Prostate gland (tissue), 2 donors: ENCODE measurements at regions not wholly inside any gene's neighbourhood (a gene's known extent, or its start where the extent isn't known, plus 50 kb on each side); places are given as distances from the start of the nearest gene placed in this dataset.

Experiments
- DNase-seq: peaks from one replicate; pipeline ENCODE4 v3.0.0-alpha.2; 2019; ENCODE audit warnings: low spot score
- H3K27ac ChIP-seq, 2 donors: fragments of 200-600 bp; sonication (generic); 2 replicates each; pipeline ENCODE4 v1.5.1; 2017 to 2019
- H3K27me3 ChIP-seq: fragments of 200-600 bp; sonication (generic); replicated peaks from 2 replicates; pipeline ENCODE4 v1.5.1; 2019; ENCODE audit not compliant: insufficient read depth
- H3K36me3 ChIP-seq, 2 donors: fragments of 200-600 bp; sonication (generic); 1 replicate in 1 of 2; 2 replicates in 1 of 2; pipeline versions ENCODE4 v1.5.1 to v1.8.1; 2017 to 2019
- H3K4me1 ChIP-seq: fragments of 200-600 bp; sonication (generic); replicated peaks from 2 replicates; pipeline ENCODE4 v1.5.1; 2019
- H3K4me3 ChIP-seq, 2 donors: fragments of 200-600 bp; sonication (generic); 2 replicates each; pipeline ENCODE4 v1.5.1; 2017 to 2019
- H3K9me3 ChIP-seq: fragments of 200-600 bp; sonication (generic); 2 replicates; pipeline ENCODE4 v1.5.1; 2017
- POLR2A ChIP-seq: fragments of 450-650 bp; IDR thresholded peaks from one replicate; pipeline ENCODE4 v1.6.1; 2016; ENCODE audit warnings: antibody characterized with exemption, mild to moderate bottlenecking
- POLR2AphosphoS5 ChIP-seq: sonication (generic); formaldehyde crosslinking; IDR thresholded peaks from one replicate; pipeline ENCODE4 v1.6.1; 2017; ENCODE audit warnings: antibody characterized with exemption
- WGBS: methylation state at CpG from one replicate; pipeline ENCODE4 v1.1.5; 2018; 5-methylcytosine and 5-hydroxymethylcytosine counted together
- intact Hi-C: fragments of 100-400 bp; cut with DNase I; formaldehyde crosslinking; loops from one replicate; pipeline ENCODE4 v1.14.2; 2022
- TF ChIP-seq, protein P1 (sequence below), 4 experiments: fragments of 200-600 bp in 2 of 4; fragments of 450-650 bp in 2 of 4; sonication (generic) in 2 of 4; IDR thresholded peaks; 1 replicate in 3 of 4; 2 replicates in 1 of 4; pipeline ENCODE4 v1.5.1; 2016 to 2019; ENCODE audit warnings: antibody characterized with exemption in 4 of 4, mild to moderate bottlenecking in 2 of 4, moderate library complexity in 2 of 4

DNA sequence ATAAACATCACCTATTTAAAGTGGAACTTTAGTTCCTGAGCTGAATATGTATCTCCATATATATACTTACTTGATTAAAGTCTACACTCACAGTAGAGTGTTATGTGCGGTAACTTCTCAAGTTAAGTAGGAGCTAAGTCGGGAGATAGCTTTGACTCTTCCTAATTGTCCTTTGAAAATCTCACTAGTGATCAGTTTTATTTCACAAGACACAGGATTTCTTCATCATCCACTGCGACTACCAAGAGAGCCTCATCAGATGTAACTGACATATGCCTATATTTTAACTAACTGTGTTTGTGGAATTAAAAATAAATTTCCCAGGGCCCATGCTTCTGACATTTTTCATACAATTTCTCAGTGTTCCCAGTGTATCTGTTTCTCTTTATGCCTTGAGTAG, 1664.0 kb downstream of the EFNB2 start:
- Histone ChIP-seq H3K27me3 (no peaks in the 10 kb centered on the region), H3K27ac (no peak overlapping the region), H3K36me3 (no peaks in the 10 kb centered on the region), H3K4me1 (no peaks in the 10 kb centered on the region), H3K4me3 (no peak overlapping the region), H3K9me3 (no peaks in the 10 kb centered on the region)
- 88% methylated on average over 3 of the region's 3 CpGs for WGBS
- TF ChIP-seq, protein P1, sequence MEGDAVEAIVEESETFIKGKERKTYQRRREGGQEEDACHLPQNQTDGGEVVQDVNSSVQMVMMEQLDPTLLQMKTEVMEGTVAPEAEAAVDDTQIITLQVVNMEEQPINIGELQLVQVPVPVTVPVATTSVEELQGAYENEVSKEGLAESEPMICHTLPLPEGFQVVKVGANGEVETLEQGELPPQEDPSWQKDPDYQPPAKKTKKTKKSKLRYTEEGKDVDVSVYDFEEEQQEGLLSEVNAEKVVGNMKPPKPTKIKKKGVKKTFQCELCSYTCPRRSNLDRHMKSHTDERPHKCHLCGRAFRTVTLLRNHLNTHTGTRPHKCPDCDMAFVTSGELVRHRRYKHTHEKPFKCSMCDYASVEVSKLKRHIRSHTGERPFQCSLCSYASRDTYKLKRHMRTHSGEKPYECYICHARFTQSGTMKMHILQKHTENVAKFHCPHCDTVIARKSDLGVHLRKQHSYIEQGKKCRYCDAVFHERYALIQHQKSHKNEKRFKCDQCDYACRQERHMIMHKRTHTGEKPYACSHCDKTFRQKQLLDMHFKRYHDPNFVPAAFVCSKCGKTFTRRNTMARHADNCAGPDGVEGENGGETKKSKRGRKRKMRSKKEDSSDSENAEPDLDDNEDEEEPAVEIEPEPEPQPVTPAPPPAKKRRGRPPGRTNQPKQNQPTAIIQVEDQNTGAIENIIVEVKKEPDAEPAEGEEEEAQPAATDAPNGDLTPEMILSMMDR (IDR thresholded peaks at IDR 0.05): no peak
- no peak for TF ChIP-seq POLR2A
- no peak for TF ChIP-seq POLR2AphosphoS5
- DNase-seq: no peak
- intact Hi-C loops: no loop called here

DNA sequence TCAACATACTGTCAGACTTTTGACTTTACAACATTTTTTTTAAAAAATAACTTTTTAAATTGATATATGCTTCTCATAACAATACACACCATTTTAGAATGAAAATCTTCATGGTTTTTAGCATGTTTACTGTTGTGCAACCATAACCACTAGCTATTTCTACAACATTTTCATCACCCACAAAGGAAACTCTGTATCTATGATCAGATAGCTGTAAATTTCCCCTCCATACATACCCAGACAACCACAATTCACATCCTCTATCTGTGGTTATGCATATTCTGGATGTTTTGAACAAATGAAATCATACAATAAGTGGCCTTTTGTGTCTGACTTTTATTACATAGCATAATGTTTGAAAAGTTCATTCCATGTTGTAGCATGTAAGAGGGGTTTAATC, 1666.0 kb downstream of the EFNB2 start:
- Histone ChIP-seq H3K36me3 (no peaks in the 10 kb centered on the region), H3K4me3 (no peak overlapping the region), H3K4me1 (no peaks in the 10 kb centered on the region), H3K9me3 (no peaks in the 10 kb centered on the region), H3K27ac (no peak overlapping the region), H3K27me3 (no peaks in the 10 kb centered on the region)
- no peak for DNase-seq
- TF ChIP-seq POLR2AphosphoS5 (no peak), POLR2A (no peak)
- TF ChIP-seq, protein P1 (IDR thresholded peaks at IDR 0.05): no peak
- intact Hi-C loops: no loop called here

DNA sequence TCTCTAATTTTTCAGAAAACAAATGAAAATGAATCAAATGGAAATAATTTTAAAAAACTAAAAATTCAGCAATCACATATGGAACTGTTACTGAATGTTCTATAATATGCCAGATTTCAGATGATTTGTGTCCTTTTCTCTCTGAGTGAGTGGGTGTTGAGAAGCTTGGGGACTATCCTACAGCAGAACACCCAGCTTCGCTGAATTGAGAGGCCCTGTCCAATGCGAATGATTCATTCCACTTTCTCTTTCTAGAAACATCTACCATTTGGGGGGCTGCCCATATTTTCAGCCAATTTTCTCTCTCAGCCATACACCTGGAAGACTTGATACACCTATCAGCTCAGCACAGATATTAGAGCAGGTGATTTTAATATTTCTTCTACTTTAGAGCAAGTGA, 1666.7 kb downstream of the EFNB2 start:
- Histone ChIP-seq H3K4me3 (no peak overlapping the region), H3K27ac (no peak overlapping the region), H3K4me1 (no peaks in the 10 kb centered on the region), H3K36me3 (no peaks in the 10 kb centered on the region), H3K9me3 (no peaks in the 10 kb centered on the region), H3K27me3 (no peaks in the 10 kb centered on the region)
- no peak for TF ChIP-seq POLR2AphosphoS5
- no peak for TF ChIP-seq POLR2A
- TF ChIP-seq, protein P1 (IDR thresholded peaks at IDR 0.05): no peak
- WGBS: 77% methylated on average over 2 of the region's 2 CpGs
- intact Hi-C loops: no loop called here
- no peak for DNase-seq

DNA sequence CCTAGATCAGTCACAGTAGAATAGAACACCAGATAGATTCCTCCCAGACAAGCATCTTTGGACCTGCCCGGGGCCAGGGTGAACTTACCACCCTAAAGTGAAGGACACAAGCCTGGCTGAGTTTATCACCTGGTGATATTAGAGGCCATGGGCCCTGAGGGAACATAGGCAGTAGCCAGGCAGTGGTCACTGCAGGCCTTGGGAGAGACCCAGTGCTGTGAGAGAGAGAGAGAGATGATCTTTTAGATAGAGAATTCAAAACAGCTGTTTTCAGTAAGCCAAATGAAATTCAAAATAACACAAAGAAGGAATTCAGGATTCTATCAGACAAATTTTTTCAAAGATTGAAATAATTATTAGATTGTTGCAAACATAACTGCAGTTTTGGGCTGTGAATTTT, 1679.9 kb downstream of the EFNB2 start:
- intact Hi-C loops: no loop called here
- TF ChIP-seq, protein P1 (IDR thresholded peaks at IDR 0.05): no peak
- TF ChIP-seq POLR2A (no peak), POLR2AphosphoS5 (no peak)

DNA sequence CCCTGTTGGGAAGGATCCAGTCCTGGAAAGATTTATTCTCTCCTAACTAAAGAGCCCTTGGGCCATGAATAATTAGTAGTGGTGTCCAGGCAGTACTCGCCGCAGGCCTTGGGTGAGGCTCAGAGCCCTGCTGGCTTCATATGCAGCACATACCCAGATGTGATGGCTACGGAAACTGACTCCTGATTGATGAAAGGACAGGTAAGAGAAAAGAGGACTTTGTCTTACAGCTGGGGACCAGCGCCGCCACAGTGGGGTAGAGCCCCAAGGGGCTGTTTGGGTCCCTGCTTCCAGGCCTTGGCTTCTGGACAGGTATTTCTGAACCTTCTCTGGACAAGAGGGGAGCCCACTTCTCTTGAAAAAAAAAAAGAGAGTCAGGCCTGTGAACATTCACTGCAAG, 1680.8 kb downstream of the EFNB2 start:
- Histone ChIP-seq H3K36me3 (no peaks in the 10 kb centered on the region), H3K9me3 (no peaks in the 10 kb centered on the region), H3K27ac (no peak overlapping the region), H3K27me3 (no peaks in the 10 kb centered on the region), H3K4me1 (no peaks in the 10 kb centered on the region), H3K4me3 (no peak overlapping the region)
- no peak for DNase-seq
- no peak for TF ChIP-seq POLR2AphosphoS5
- TF ChIP-seq, protein P1 (IDR thresholded peaks at IDR 0.05): no peak
- no peak for TF ChIP-seq POLR2A
- 98% methylated on average over 5 of the region's 5 CpGs for WGBS
- intact Hi-C loops: no loop called here

More for the DNA sequence above, 1679.9 kb downstream of the EFNB2 start:
- H3K4me3 ChIP-seq: no peak overlapping the region
- no peaks in the 10 kb centered on the region for H3K4me1 ChIP-seq
- no peak for DNase-seq
- no peak overlapping the region for H3K27ac ChIP-seq
- WGBS: 76% methylated on average over 1 of the region's 1 CpG
- H3K9me3 ChIP-seq: no peaks in the 10 kb centered on the region
- no peaks in the 10 kb centered on the region for H3K27me3 ChIP-seq
- no peaks in the 10 kb centered on the region for H3K36me3 ChIP-seq
